ENCODE measurements at regions not wholly inside any gene's neighbourhood (a gene's known extent, or its start where the extent isn't known, plus 50 kb on each side); places are given as distances from the start of the nearest gene placed in this dataset.

GRCh38 chr6:169008641-169009257 lies 244.9 kb downstream of the THBS2 start:
- Histone ChIP-seq H3K79me2 (ENCODE audit: control insufficient read depth, insufficient read depth, low read length) (no peaks in the 10 kb centered on the region), H3K9ac (ENCODE audit: low read length) (no peak overlapping the region), H4K20me1 (ENCODE audit: control insufficient read depth, insufficient read depth, low read length, poor library complexity, severe bottlenecking) (no peaks in the 10 kb centered on the region), H3K4me3 (ENCODE audit: control extremely low read depth in 1 of 5, extremely low read depth in 1 of 5, insufficient read depth in 1 of 5, low read depth in 2 of 5, low read length in 4 of 5) (no peak overlapping the region), H2AFZ (ENCODE audit: insufficient read depth, low read depth, low read length, poor library complexity, severe bottlenecking) (no peak overlapping the region), H3K27me3 (replicated peaks in 1 of 4; ENCODE audit: control extremely low read depth in 1 of 4, control insufficient read depth in 3 of 4, insufficient read depth in 4 of 4, low read length in 3 of 4) (no peaks in the 10 kb centered on the region), H3K27ac (ENCODE audit: low read length in 2 of 2) (no peak overlapping the region), H3K4me1 (ENCODE audit: control insufficient read depth in 2 of 2, insufficient read depth in 2 of 2, low read length in 2 of 2) (no peaks in the 10 kb centered on the region), H3K36me3 (replicated peaks in 1 of 2; ENCODE audit: control extremely low read depth in 1 of 2, control insufficient read depth in 1 of 2, extremely low read depth in 1 of 2, insufficient read depth in 2 of 2, low read length in 1 of 2) (no peaks in the 10 kb centered on the region), H3K9me3 (ENCODE audit: control extremely low read depth in 1 of 3, control insufficient read depth in 2 of 3, insufficient read depth in 1 of 3, low read length in 2 of 3) (no peaks in the 10 kb centered on the region), H3K4me2 (replicated peaks; ENCODE audit: low read depth, low read length, poor library complexity, severe bottlenecking) (no peak overlapping the region)
- TF ChIP-seq EZH2 (IDR thresholded peaks at IDR 0.05; ENCODE audit: borderline replicate concordance, insufficient read depth, low read depth, low read length, poor library complexity, severe bottlenecking) (no peak), CTCF (IDR thresholded peaks at IDR 0.05) (no peak)
- Mint-ChIP-seq H3K9me3 (ENCODE audit: insufficient read depth) (no peaks in the 10 kb centered on the region), H3K27me3 (no peaks in the 10 kb centered on the region), H3K4me1 (no peaks in the 10 kb centered on the region), H3K4me3 (no peak overlapping the region), H3K27ac (no peak overlapping the region)
- WGBS (ENCODE audit: insufficient coverage), result 100% methylated on average over 1 of the region's 4 CpGs
- intact Hi-C loops (cut with micrococcal nuclease), result no loop called here
- DNase-seq, result no peak
- ATAC-seq (ENCODE audit: low read depth), result no peak
- ChIA-PET CTCF (no interaction called here), POLR2A (no interaction called here)

GRCh38 chr6:169005166-169005565 lies 248.5 kb downstream of the THBS2 start:
- Histone ChIP-seq H3K79me2 (ENCODE audit: control insufficient read depth, insufficient read depth, low read length) (no peaks in the 10 kb centered on the region), H3K9me3 (ENCODE audit: control extremely low read depth in 1 of 3, control insufficient read depth in 2 of 3, insufficient read depth in 1 of 3, low read length in 2 of 3) (no peaks in the 10 kb centered on the region), H3K4me1 (ENCODE audit: control insufficient read depth in 2 of 2, insufficient read depth in 2 of 2, low read length in 2 of 2) (no peaks in the 10 kb centered on the region), H3K4me2 (replicated peaks; ENCODE audit: low read depth, low read length, poor library complexity, severe bottlenecking) (no peak overlapping the region), H3K36me3 (replicated peaks in 1 of 2; ENCODE audit: control extremely low read depth in 1 of 2, control insufficient read depth in 1 of 2, extremely low read depth in 1 of 2, insufficient read depth in 2 of 2, low read length in 1 of 2) (no peaks in the 10 kb centered on the region), H3K27ac (ENCODE audit: low read length in 2 of 2) (no peak overlapping the region), H3K9ac (ENCODE audit: low read length) (no peak overlapping the region), H4K20me1 (ENCODE audit: control insufficient read depth, insufficient read depth, low read length, poor library complexity, severe bottlenecking) (no peaks in the 10 kb centered on the region), H3K4me3 (ENCODE audit: control extremely low read depth in 1 of 5, extremely low read depth in 1 of 5, insufficient read depth in 1 of 5, low read depth in 2 of 5, low read length in 4 of 5) (no peak overlapping the region), H3K27me3 (replicated peaks in 1 of 4; ENCODE audit: control extremely low read depth in 1 of 4, control insufficient read depth in 3 of 4, insufficient read depth in 4 of 4, low read length in 3 of 4) (no peaks in the 10 kb centered on the region), H2AFZ (ENCODE audit: insufficient read depth, low read depth, low read length, poor library complexity, severe bottlenecking) (no peak overlapping the region)
- no peak overlapping the region for H3K4me3 Mint-ChIP-seq
- H3K27ac Mint-ChIP-seq, result no peak overlapping the region
- no peaks in the 10 kb centered on the region for H3K9me3 Mint-ChIP-seq (ENCODE audit: insufficient read depth)
- no peak for DNase-seq
- WGBS (ENCODE audit: insufficient coverage), result no CpG with 5 or more reads among the region's 8 CpGs
- H3K27me3 Mint-ChIP-seq, result no peaks in the 10 kb centered on the region
- POLR2A ChIA-PET, result no interaction called here
- no peak for ATAC-seq (ENCODE audit: low read depth)
- H3K4me1 Mint-ChIP-seq, result no peaks in the 10 kb centered on the region
- CTCF ChIA-PET, result no interaction called here
- TF ChIP-seq EZH2 (IDR thresholded peaks at IDR 0.05; ENCODE audit: borderline replicate concordance, insufficient read depth, low read depth, low read length, poor library complexity, severe bottlenecking), result no peak
- no peak for TF ChIP-seq CTCF (IDR thresholded peaks at IDR 0.05)
- intact Hi-C loops (cut with micrococcal nuclease), result no loop called here

Measured in B cell (primary cell).